Activated CD4-positive, alpha-beta T cell treated with anti-CD3 and anti-CD28 coated beads, Interleukin-2, amount 50 U/mL, for 48 hours (primary cell): ENCODE measurements at regions not wholly inside any gene's neighbourhood (a gene's known extent, or its start where the extent isn't known, plus 50 kb on each side); places are given as distances from the start of the nearest gene placed in this dataset.

ENCODE experiments used
- DNase-seq, 2 experiments: peaks; one replicate each; pipeline ENCODE4 v3.0.0-alpha.2; 2020

DNA sequence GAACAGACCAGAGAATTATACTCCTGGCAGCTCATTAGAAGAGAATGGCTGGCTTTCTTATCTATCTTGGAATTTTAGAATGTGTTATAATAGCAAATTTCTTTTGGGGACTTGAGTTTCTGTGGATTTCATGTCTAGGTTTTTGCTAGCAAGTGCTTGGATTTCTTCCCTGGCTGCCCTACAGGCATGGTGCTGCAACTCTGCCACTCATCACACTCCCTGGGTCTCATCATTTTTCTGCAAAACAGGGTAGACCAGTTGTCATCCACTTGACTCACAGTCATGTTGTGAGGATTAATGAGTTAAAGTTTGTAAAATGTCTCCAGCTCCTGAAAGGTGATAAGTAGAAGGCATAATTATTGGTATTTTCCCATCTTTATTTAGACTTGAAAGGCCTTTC is 60.7 kb upstream of the LCORL start:
- DNase-seq: no peak

DNA sequence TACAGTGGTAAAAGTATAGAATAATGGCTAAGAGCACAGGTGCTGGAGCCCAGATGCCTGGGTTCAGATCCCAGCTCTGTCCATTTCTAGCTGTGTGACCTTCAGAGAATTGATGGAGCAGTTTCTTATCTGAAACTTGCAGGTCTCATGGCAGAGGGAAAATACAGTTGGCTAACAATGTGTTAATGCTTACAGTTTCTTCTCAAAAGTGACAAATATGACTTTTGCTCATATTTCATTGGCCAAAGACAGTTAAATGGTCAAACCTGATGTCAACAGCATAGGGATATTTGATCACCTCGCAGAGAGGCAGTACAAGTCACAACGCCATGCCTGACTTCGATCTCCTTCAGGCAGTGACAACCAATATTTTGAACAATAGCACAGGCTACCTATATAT is 60.2 kb upstream of the LCORL start:
- no peak for DNase-seq

DNA sequence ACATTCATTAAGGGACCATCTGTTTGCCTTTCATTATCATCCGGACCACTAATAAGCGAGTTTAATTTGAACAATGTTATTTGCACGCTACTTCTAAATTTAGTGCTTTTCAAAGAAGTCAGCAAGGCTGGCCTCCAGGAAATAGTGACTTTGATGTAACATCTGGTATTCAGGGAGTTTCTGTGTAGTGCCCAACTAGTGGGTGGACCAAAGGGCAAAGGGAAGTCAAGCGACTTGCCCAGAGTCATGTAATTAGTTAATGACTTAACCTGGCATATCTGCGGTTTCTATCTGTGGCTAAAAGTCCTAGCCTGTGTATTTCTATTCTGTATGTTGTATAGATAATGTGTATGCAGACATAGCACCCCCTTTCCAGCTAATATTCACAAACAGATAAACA is 56.3 kb upstream of the LCORL start:
- no peak for DNase-seq

DNA sequence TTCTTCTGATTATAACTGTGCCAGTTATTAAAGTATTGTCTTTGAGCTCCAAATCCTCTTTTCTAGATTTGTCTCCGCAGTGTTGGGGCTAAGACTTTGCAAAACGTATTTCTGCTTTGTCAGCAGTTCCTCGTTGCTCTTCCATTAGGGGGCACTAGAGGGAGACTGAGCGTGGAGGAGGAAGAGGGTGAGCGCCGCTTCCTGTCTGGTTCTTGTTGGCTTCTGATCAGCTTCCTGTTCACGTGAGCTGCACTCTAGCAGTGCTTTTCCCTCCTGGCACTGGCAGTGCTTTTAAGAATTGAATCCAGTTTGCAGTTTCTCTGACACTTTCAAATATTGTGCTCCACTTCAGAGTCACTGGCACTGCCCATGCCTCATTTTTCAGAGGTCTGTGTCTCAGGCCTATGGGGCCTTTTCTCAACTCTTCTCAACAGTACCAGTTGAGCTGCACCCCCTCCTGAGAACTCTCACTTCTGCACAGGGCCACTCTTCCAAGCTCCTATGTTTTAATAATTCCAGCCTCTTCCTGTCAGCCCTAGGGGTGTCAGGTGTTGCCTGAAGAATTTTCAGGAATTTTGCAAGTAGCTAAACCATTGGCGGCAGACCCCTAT is 54.4 kb upstream of the LCORL start:
- DNase-seq: peak; percentile 21 to 30

DNA sequence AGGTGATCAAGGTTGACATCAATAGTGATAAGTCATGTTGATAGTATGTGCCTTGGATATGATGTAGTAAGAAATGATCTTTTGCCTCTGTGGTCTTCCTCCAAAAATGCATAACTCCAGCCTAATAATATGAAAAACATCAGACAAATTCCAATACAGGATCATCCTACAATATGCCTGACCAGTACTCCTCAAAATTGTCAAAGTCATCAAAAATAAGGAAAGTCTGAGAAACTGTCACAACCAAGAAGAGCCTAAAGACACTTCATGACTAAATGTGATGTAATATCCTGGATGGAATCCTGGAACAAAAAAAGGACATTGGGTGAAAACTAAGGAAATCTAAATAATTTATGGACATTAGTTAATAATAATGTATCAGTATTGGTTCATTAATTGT is 50.3 kb upstream of the LCORL start:
- DNase-seq: no peak
